NCI-H2107 treated with DMSO at 0.1 percent for 48 hours (cell line): ENCODE measurements at regions not wholly inside any gene's neighbourhood (a gene's known extent, or its start where the extent isn't known, plus 50 kb on each side); places are given as distances from the start of the nearest gene placed in this dataset.
"Not testable (repeated sequence)": the region's sequence is repeated elsewhere in the genome, so short reads cannot be mapped to it uniquely, and the experiment has no call there.

Experiments
- DNase-seq: peaks from one replicate; lab custom pipeline; 2025; ENCODE audit not compliant: unreplicated experiment; lab: John Stamatoyannopoulos, UW

- no peak for DNase-seq
Measured at GRCh38 chr11:115659061-115659963, 155.1 kb upstream of the CADM1 start.

- DNase-seq = no peak
Measured at GRCh38 chr11:115657586-115657985, 153.4 kb upstream of the CADM1 start.

- no peak for DNase-seq
Measured at GRCh38 chr11:115656669-115657068, 152.5 kb upstream of the CADM1 start.

GRCh38 chr11:115656041-115656440 lies 151.8 kb upstream of the CADM1 start:
- DNase-seq = no peak

GRCh38 chr11:115654792-115655191 lies 150.6 kb upstream of the CADM1 start:
- no peak for DNase-seq

- DNase-seq = no peak
Measured at GRCh38 chr11:115653926-115654325, 149.7 kb upstream of the CADM1 start.

GRCh38 chr11:115653076-115653475 lies 148.9 kb upstream of the CADM1 start:
- no peak for DNase-seq

GRCh38 chr11:115652496-115652895 lies 148.3 kb upstream of the CADM1 start:
- no peak for DNase-seq

GRCh38 chr11:115652094-115652493 lies 147.9 kb upstream of the CADM1 start:
- no peak for DNase-seq

- DNase-seq = no peak
Measured at GRCh38 chr11:115649461-115649860, 145.2 kb upstream of the CADM1 start.

- DNase-seq = no peak
Measured at GRCh38 chr11:115645631-115646317, 141.6 kb upstream of the CADM1 start.

GRCh38 chr11:115644856-115645255 lies 140.6 kb upstream of the CADM1 start:
- DNase-seq = no peak

- DNase-seq = no peak
Measured at GRCh38 chr11:115643549-115644270, 139.5 kb upstream of the CADM1 start.

- DNase-seq = no peak
Measured at GRCh38 chr11:115642660-115643059, 138.4 kb upstream of the CADM1 start.

- DNase-seq = no peak
Measured at GRCh38 chr11:115637599-115638241, 133.5 kb upstream of the CADM1 start.

GRCh38 chr11:115636753-115637527 lies 132.7 kb upstream of the CADM1 start:
- DNase-seq = no peak

GRCh38 chr11:115633977-115634376 lies 129.8 kb upstream of the CADM1 start:
- DNase-seq = not testable (repeated sequence)

GRCh38 chr11:115632061-115632460 lies 127.8 kb upstream of the CADM1 start:
- no peak for DNase-seq

GRCh38 chr11:115631609-115632008 lies 127.4 kb upstream of the CADM1 start:
- no peak for DNase-seq

- no peak for DNase-seq
Measured at GRCh38 chr11:115630214-115630613, 126.0 kb upstream of the CADM1 start.
